Activated CD8-positive, alpha-beta memory T cell treated with anti-CD3 and anti-CD28 coated beads for 36 hours (primary cell): ENCODE measurements at regions not wholly inside any gene's neighbourhood (a gene's known extent, or its start where the extent isn't known, plus 50 kb on each side); places are given as distances from the start of the nearest gene placed in this dataset.

Source experiments
- CTCF ChIA-PET: fragments of 350-600 bp; sonication (Branson Sonifier 250); formaldehyde crosslinking; loops from one replicate; lab custom pipeline; 2021; ENCODE audit warnings: antibody characterized with exemption; lab: Charles Lee
- POLR2A ChIA-PET: fragments of 350-600 bp; sonication (Branson Sonifier 250); formaldehyde crosslinking; loops from one replicate; lab custom pipeline; 2021; ENCODE audit warnings: antibody characterized with exemption; lab: Charles Lee

DNA sequence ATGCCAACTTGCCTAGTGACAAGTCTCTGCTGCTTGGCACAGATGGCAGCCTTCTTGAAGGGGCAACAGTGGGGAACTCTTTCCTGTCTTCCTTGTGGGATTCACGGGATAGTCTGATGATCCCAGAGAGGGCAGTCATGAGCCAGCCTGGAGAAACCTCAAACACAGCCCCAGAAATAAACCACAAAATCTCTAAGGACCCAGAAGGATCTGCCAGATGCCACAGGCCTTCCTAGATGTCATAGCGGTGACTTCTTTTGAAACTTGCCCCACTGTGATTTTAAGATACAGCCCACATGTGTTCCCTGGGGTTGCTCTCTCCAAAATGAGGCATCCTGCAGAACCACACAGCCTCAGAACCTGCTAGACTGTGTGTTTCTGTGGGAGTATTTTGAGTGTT is 707.6 kb upstream of the TSPY4 start:
- ChIA-PET POLR2A (no interaction called here), CTCF (no interaction called here)

DNA sequence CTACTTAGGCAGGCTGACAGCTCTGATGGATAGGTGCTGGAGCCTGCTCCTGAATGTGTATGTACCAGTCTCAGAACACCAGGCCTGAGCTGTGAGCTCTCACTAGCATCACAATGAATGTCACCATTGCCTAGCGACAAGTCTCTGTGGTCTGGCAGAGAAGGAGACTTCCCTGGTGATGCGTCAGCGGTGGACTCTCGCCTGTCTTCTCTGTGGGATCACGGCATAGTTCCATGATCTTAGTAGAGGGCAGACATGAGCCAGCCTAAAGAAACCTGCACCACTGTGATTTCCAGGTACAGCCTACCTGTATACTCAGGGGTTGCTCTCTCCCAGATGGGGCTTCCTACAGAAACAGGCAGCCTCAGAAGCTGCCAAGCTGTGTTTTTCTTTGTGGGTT is 699.2 kb upstream of the TSPY4 start:
- POLR2A ChIA-PET = no interaction called here
- CTCF ChIA-PET = no interaction called here

DNA sequence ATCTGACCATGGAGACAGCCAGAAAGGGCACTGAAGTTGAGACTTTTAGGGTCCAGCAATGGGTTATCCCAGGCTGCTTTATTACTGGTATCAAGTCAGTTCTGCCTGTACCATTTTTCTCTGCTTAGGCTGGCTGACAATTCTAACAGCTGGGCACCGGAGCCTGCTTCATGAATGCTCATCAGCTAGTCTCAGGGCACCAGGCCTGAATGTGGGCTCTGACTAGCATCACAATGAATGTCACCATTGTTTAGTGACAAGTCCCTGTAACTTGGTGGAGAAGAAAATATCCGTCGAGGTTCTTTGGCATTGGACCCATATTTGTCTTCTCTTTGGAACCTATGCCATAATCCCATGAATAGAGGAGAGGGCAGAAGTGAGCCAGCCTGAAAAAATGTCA is 692.3 kb upstream of the TSPY4 start:
- POLR2A ChIA-PET = no interaction called here

DNA sequence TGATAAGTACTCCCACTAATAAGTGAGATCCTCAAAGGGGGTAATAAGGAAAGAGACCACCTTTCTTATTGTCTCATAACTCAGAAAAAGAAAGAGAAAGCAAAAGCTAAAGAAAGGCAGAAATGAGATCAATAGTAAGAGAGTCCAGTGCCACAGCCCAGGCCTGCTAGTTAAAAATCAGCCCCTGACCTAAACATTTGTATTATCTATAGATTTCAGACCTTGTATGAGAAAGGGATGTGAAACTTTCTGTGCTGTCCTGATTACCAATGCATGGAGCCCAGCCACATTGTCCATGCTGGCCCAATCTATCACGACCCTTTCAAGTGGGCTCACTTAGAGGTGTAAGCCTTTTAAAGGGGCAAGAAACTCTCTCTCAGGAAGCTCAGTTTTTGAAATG is 684.8 kb upstream of the TSPY4 start:
- CTCF ChIA-PET = no interaction called here

More for the DNA sequence above, 692.3 kb upstream of the TSPY4 start:
- CTCF ChIA-PET = no interaction called here

DNA sequence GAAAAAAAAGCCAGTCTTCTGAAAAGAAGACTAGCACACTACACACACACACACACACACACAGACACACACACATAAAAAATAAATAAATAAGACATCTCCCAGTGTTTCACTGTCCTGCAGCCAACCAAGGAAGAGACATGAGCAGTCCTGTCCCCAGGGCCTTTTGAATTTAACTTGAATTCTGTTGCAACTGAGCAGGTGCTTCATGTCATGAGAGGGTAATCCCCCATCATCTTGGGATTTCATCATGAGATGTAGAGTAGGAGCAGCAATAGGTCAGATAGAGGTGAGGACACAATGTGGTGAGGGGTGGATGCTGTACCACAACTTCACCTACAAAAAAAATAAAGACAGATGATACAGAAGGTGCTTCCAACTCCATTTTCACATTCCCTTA is 682.2 kb upstream of the TSPY4 start:
- ChIA-PET POLR2A (no interaction called here), CTCF (no interaction called here)

More for the DNA sequence above, 684.8 kb upstream of the TSPY4 start:
- POLR2A ChIA-PET = no interaction called here

DNA sequence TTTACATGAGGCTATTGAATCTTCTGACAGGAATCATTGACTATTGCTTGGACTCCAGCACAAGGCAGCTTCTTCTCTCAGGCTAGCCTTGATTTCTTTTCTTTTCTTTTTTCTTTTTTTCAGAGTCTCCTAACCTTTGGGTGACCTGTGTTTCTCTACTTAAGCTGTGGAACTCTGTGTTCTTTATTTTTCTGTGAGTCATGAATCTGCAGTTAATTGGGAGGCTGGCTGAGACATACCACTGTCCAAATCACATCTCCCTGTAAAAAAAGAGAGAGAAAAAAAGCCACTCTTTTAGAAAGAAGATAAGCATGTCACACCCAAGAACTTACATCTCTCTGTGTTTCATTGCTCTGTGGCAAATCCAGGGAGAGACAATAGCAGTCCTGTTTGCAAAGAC is 681.2 kb upstream of the TSPY4 start:
- POLR2A ChIA-PET = no interaction called here

DNA sequence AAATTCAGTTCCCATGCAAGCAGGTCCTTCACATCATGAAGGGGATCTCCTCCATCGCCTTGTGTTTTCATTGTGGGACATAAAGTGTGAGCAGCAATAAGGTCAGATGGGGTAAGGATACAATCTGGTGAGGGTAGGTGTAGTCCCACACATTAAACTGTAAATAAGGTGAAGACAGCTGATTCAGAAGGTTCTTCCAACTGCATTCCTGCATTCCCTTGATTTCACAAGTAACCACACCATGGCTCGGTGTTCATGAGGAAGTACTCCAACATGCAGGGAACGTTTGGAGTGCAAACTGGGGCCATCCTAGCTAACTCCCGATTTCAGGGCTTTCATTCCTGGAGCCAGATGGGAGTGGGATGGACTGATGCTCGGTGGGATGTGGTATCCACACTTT is 680.7 kb upstream of the TSPY4 start:
- ChIA-PET CTCF (no interaction called here), POLR2A (no interaction called here)

More for the DNA sequence above, 681.2 kb upstream of the TSPY4 start:
- CTCF ChIA-PET = no interaction called here

DNA sequence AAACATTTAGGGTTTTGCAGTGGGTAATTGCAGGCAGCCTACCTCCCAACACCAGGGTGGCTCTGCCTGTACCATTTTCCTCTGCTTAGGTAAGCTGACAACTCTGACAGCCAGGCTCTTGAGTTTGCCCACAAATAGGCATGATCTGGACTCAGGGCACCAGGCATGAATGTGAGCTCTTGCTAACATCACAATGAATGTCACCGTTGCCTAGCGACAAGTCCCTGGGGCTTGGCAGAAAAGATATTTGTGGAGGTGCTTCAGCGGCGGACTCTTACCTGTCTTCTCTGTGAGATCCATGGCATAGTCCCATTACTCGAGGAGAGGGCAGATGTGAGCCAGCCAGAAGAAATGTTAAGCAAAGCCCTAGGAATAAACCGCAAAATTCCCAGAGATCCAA is 677.5 kb upstream of the TSPY4 start:
- POLR2A ChIA-PET = no interaction called here

DNA sequence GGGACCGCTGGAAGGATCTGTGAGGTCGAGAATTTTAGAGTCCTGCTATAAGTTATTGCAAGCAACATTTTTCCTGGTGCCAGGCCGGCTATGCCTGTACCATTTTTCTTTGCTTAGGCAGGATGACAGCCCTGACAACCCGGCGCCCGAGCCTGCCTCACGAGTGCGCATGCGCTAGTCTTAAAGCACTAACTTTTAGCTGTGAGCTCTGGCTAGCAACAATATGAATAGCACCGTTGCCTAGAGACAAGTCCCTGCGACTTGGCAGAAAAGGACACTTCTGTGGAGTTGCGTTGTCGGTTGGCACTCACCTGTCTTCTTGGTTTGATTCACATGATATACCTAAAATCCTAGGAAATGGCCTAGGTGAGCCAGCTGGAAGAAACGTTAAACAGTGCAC is 663.4 kb upstream of the TSPY4 start:
- CTCF ChIA-PET = no interaction called here
- POLR2A ChIA-PET = no interaction called here

More for the DNA sequence above, 677.5 kb upstream of the TSPY4 start:
- CTCF ChIA-PET = no interaction called here

DNA sequence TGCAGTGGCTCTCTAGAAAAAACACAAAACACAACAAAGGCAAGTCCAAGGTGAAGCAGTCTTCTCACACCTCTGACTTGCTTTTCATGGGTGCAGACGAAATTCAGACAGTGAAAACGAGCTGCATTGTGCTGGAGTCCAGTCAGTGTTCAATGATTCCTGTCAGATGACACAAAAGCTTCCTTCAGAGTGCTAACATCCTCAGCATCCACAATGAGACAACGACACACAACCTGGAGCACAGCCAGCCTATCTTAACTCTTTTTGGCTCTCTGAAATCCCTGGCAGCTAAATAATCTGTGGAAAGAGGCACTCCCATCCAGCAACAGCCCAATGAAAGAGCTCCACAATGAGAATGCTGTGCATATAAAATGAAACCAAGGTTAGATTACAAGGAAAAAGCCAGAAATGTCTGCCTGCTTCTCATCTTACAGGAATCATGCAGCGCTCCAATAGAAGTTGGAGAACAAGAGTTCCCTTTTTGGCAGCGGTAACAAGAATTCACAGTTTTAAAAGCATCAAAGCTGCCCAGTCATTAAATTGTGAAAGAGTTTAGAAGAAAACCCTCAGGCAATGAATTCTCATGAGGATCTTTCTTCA is 659.8 kb upstream of the TSPY4 start:
- POLR2A ChIA-PET = no interaction called here
- CTCF ChIA-PET = no interaction called here

DNA sequence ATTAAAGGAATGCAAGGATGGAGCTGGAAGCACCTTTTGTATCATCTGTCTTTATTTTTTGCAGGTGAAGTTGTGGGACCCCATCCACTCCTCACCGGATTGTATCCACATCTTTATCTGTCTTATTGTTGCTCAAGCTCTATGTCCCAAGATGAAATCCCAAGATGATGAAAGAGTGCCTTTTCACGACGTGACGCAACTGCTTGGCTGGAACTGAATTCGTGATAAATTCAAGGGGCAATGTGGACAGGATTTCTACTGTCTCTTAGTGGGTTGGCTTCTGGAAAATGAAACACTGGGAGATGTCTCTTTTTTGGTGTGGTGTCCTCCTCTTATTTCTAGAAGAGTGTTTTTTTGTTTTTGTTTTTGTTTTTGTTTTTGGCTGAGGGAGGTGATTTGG is 650.1 kb upstream of the TSPY4 start:
- CTCF ChIA-PET = no interaction called here
- POLR2A ChIA-PET = no interaction called here

DNA sequence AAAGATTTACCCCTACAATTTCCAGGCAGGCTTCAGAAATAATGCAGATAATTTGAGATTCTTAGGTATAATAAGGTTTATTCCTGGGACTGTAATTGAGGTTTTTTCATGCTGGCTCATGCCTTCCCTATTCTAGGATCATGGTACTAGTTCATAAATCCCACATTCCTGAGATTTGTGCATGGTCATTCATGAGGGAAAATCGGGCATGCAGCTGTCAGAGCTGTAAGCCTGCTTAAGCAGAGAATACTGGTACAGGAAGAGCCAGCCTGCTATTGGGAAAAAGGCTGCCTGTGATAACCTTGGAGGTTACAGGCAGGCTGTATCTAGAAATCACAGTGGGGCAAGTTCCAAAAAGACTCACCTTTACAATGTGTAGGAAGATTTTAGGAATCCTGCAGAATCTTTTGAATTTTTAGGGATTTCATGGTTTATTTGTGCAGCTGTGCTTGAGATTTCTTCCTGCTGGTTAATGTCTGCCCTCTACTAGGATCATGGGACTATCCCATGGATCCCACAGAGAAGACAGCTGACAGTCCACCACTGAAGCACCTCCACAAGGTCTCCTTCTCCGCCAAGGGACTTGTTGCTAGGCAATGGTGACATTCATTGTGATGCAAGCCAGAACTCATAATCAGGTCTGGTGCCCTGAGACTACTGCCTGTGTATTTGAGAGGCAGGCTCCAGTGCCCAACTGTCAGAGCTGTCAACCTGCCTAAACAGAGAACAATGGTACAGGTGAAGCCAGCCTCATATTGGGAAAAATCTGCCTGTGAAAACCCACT is 646.2 kb upstream of the TSPY4 start:
- CTCF ChIA-PET = no interaction called here
- POLR2A ChIA-PET = no interaction called here

DNA sequence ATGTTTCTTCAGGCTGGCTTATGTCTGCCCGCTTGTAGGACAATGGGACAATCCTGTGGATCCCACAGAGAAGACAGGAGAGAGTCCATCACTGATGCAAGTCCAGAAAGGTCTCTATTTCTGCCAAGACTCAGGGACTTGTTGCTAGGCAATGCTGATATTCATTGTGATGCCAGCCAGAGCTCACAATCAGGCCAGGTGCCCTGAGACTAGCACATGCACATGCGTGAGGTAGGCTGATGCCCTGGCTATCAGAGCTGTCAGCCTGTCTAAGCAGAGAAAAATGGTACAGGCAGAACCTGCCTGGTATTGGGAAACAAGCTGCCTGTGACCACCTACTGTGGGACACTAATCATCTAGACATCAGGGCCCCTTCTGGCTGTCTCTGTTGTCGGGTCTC is 638.7 kb upstream of the TSPY4 start:
- ChIA-PET CTCF (no interaction called here), POLR2A (no interaction called here)

DNA sequence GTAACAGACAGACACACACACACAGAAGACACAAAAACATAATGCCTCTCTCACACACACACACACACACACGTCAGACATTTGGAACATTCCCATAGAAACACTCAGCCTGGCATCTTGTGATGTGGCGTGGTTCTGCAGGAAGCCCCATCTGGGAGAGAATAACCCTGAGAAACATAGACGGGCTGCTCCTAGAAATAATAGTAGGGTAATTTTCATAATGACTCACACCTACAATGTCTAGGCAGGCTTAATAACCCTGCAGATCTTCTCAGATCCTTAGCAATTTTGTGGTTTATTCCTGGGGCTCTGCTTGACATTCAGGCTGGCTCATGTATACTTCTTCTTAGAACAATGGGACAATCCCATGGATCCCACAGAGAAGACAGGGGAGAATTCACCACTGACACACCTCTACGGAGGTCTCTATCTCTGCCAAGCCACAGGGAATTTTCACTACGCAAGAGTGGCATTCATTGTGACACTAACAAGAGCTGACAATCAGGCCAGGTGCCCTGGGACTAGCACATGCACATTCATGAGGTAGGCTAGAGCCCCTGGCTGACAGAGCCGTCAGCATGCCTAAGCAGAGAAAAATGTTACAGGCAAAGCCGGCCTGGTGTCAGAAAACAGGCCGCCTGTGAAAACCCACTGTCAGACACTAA is 631.5 kb upstream of the TSPY4 start:
- ChIA-PET POLR2A (no interaction called here), CTCF (no interaction called here)

DNA sequence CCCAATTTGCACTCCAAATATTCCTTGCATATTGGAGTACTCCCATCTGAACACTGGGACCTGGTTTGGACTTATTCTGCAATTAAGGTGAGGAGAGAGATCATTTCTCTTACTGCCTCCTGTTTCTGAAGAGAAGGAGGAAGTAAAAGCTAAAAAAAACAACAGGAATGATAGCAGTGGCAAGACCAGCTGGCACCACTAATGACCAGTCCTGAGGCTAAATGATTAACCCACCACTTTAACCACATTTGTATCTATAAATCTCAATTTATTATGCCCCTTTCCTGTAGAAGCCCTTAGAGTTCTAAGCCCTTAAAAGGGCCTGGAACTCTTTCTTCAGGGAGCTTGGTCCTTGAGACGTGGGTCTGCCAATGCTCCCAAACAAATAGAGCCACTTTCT is 625.0 kb upstream of the TSPY4 start:
- ChIA-PET CTCF (no interaction called here), POLR2A (no interaction called here)

DNA sequence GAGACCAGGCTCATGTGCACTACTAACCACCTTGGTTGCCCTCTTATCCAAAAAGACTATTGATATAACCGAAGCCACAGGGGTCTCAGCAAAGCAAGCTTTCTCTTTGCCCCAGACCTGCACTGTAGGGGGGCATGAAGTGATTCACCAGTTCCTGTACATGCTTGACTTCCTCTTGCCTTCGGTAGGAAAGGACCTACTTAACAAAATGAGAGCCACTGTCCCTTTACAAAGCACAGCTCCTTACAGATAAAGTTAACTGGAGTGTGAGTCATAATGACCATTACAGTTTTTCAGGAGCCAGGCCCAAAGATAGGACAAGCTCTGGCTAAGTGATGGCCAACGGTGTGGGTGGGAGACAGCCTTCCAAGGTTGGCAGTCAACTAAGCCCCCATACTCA is 622.0 kb upstream of the TSPY4 start:
- ChIA-PET POLR2A (no interaction called here), CTCF (no interaction called here)

DNA sequence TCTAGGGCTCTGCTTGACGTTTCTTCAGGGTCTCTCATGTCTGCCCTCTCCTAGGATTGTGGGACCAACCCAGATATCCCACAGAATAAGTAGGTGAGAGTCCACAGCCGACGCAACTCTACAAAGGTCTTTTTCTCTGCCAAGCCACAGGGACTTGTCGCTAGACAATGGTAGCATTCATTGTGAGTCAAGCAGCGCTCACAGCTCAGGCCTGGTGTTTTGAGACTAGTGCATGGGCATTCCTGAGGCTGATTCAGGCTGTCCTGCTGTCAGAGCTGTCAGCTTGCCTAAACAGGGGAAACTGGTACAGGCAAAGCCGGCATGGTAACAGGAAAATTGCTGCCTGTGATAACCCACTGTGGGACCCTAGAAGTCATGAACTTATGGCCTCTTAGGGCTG is 610.6 kb upstream of the TSPY4 start:
- ChIA-PET CTCF (no interaction called here), POLR2A (no interaction called here)

DNA sequence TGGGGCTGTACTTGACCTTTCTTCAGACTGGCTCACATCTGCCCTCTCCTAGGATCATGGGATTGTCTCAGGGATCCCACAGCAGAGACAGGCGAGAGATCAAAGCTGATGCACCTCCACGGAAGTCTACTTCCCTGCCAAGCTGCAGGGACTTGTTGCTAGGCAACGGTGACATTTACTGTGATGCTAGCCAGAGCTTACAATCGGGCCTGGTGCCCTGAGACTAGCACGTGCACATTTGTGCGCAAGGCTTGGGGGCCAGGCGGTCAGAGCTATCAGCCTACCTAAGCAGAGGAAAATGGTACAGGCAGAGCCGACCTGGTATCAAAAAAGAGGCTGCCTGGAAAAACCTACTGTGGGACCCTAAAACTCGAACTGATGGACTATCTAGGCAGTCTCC is 607.3 kb upstream of the TSPY4 start:
- ChIA-PET POLR2A (no interaction called here), CTCF (no interaction called here)

DNA sequence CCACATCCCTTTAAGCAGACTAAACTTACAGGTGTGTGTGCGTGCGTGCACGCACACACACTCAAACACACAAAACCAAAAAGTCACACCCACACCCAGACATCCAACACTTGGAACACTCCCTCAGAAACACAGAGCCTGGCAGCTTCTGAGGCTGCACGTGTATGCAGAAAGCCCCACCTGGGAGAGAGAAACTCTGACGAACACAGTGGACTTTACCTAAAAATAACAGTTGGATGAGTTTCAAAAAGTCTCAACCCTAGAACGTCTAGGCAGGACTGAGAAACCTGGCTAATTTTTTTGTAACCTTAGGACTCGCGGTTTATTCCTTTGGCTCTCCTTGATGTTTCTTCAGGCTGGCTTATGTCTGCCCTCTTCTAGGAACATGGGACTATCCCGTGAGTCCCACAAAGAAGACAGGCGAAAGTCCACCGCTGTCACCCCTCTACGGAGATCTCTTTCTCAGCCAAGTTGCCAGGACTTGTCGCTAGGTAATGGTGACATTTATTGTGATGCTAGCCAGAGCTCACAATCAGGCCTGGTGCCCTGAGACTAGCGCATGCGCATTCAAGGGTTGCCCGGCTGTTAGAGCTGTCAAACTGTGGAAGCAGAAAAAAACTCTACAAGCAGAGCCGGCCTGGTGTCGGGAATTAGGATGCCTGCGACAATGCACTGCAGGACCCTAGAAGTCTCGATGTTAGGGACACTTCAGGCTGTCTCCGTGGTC is 595.8 kb upstream of the TSPY4 start:
- CTCF ChIA-PET = no interaction called here
- POLR2A ChIA-PET = no interaction called here

DNA sequence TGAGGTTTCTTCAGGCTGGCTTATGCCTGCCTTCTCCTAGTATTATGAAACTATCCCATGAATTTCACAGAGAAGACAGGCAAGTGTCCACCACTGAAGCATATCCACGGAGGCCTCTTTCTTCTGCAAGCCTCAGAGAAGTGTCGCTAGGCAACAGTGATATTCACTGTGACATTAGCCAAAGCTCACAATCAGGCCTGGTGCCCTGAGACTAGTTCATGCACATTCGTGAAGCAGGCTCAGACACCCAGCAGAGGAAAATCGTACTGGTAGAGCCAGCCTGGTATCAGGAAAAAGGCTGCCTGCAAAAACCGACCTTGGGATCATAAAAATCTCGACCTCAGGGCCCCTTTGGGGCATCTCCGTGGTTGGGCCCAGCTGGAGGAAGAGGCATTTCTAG is 573.1 kb upstream of the TSPY4 start:
- POLR2A ChIA-PET = no interaction called here
- CTCF ChIA-PET = no interaction called here
